ENCODE measurements at regions not wholly inside any gene's neighbourhood (a gene's known extent, or its start where the extent isn't known, plus 50 kb on each side); places are given as distances from the start of the nearest gene placed in this dataset.

- Histone ChIP-seq H3K4me1 (no peaks in the 10 kb centered on the region), H3K27me3 (no peaks in the 10 kb centered on the region), H3K36me3 (no peaks in the 10 kb centered on the region), H3K9me3 (no peaks in the 10 kb centered on the region), H3K27ac (no peak overlapping the region), H3K4me3 (no peak overlapping the region)
- TF ChIP-seq CTCF (IDR thresholded peaks at IDR 0.05) (no peak), POLR2AphosphoS5 (IDR thresholded peaks at IDR 0.05) (no peak), EP300 (IDR thresholded peaks at IDR 0.05) (no peak), POLR2A (IDR thresholded peaks at IDR 0.05) (no peak)
- intact Hi-C loops (cut with DNase I; ENCODE audit: low total_unique reads) = no loop called here
- DNase-seq = no peak
- 20 to 31% (median 27%) methylated on average over 5 of the region's 5 CpGs for WGBS, 5 donors
Observed at GRCh38 chr4:66489783-66490452, 819.6 kb upstream of the EPHA5 start.

- Histone ChIP-seq H3K36me3 (no peaks in the 10 kb centered on the region), H3K4me1 (no peaks in the 10 kb centered on the region), H3K9me3 (no peaks in the 10 kb centered on the region), H3K4me3 (no peak overlapping the region), H3K27ac (no peak overlapping the region), H3K27me3 (no peaks in the 10 kb centered on the region)
- TF ChIP-seq CTCF (IDR thresholded peaks at IDR 0.05) (no peak), POLR2A (IDR thresholded peaks at IDR 0.05) (no peak), EP300 (IDR thresholded peaks at IDR 0.05) (no peak), POLR2AphosphoS5 (IDR thresholded peaks at IDR 0.05) (no peak)
- intact Hi-C loops (cut with DNase I; ENCODE audit: low total_unique reads) = no loop called here
- DNase-seq = no peak
Observed at GRCh38 chr4:66489370-66489769, 819.1 kb upstream of the EPHA5 start.

- H3K27me3 ChIP-seq = no peaks in the 10 kb centered on the region
- H3K27ac ChIP-seq = no peak overlapping the region
- intact Hi-C loops (cut with DNase I; ENCODE audit: low total_unique reads) = no loop called here
- no peak overlapping the region for H3K4me3 ChIP-seq
- WGBS, 5 donors = 88 to 93% (median 92%) methylated on average over 1 of the region's 1 CpG
- TF ChIP-seq POLR2A (IDR thresholded peaks at IDR 0.05) (no peak), CTCF (IDR thresholded peaks at IDR 0.05) (no peak), POLR2AphosphoS5 (IDR thresholded peaks at IDR 0.05) (no peak), EP300 (IDR thresholded peaks at IDR 0.05) (no peak)
- H3K9me3 ChIP-seq = no peaks in the 10 kb centered on the region
- no peak for DNase-seq
- H3K36me3 ChIP-seq = no peaks in the 10 kb centered on the region
- no peaks in the 10 kb centered on the region for H3K4me1 ChIP-seq
Observed at GRCh38 chr4:66486068-66486467, 815.8 kb upstream of the EPHA5 start.

- Histone ChIP-seq H3K36me3 (no peaks in the 10 kb centered on the region), H3K4me1 (no peaks in the 10 kb centered on the region), H3K27ac (no peak overlapping the region), H3K4me3 (no peak overlapping the region), H3K27me3 (no peaks in the 10 kb centered on the region), H3K9me3 (no peaks in the 10 kb centered on the region)
- no peak for DNase-seq
- no peak for TF ChIP-seq POLR2AphosphoS5 (IDR thresholded peaks at IDR 0.05)
- TF ChIP-seq POLR2A (IDR thresholded peaks at IDR 0.05) = no peak
- no peak for TF ChIP-seq EP300 (IDR thresholded peaks at IDR 0.05)
- no peak for TF ChIP-seq CTCF (IDR thresholded peaks at IDR 0.05)
- WGBS, 5 donors = 71 to 81% (median 72%) methylated on average over 1 of the region's 1 CpG
- intact Hi-C loops (cut with DNase I; ENCODE audit: low total_unique reads) = no loop called here
Observed at GRCh38 chr4:66482186-66482585, 811.9 kb upstream of the EPHA5 start.
